Left kidney (tissue), 1 donor: ENCODE measurements at regions not wholly inside any gene's neighbourhood (a gene's known extent, or its start where the extent isn't known, plus 50 kb on each side); places are given as distances from the start of the nearest gene placed in this dataset.

Experiments used
- DNase-seq: peaks from one replicate; pipeline ENCODE4 v3.0.0-alpha.2; 2013

- DNase-seq, result no peak
Observed at GRCh38 chr14:21729703-21730233, 56.1 kb upstream of the OR4E1 start.

DNA sequence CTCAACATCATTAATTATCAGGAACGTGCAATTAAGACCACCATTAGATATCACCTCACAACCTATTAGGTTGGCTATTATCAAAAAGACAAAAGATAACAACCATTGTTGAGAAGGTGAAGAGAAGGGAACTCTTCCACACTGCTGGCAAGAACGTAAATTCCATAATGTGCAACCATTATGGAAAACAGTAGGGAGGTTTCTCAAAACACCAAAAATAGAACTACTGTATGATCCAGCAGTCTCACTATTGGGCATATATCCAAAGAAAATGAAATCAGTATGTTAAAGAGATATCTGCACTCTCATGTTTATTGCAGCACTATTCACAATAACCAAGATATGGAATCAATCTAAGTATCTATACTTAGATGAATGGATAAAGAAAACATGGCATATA lies 51.6 kb upstream of the OR4E1 start:
- no peak for DNase-seq

GRCh38 chr14:21724090-21724973 lies 50.7 kb upstream of the OR4E1 start:
- no peak for DNase-seq

- peak; percentile 4 for DNase-seq
Observed at GRCh38 chr14:21723431-21724045, 49.9 kb upstream of the OR4E1 start.
